ENCODE measurements at regions not wholly inside any gene's neighbourhood (a gene's known extent, or its start where the extent isn't known, plus 50 kb on each side); places are given as distances from the start of the nearest gene placed in this dataset.

- Histone ChIP-seq H3F3A (ENCODE audit: insufficient read depth, low read length, poor library complexity, severe bottlenecking) (no peaks in the 10 kb centered on the region), H3K27ac (ENCODE audit: low read length) (no peak overlapping the region), H3K4me2 (ENCODE audit: low read length) (no peak overlapping the region), H2AFZ (ENCODE audit: low read depth, low read length) (no peak overlapping the region), H3K9me2 (ENCODE audit: insufficient read depth, low read length) (no peaks in the 10 kb centered on the region), H3K9me3 (ENCODE audit: low read length) (no peaks in the 10 kb centered on the region), H3K9ac (ENCODE audit: low read length) (no peak overlapping the region), H3K36me3 (ENCODE audit: insufficient read depth, low read length) (no peaks in the 10 kb centered on the region), H3K4me3 (ENCODE audit: low read length) (no peak overlapping the region), H4K20me1 (ENCODE audit: insufficient read depth) (no peaks in the 10 kb centered on the region), H3K79me2 (replicated peaks; ENCODE audit: insufficient read depth, low read length) (no peaks in the 10 kb centered on the region), H3K27me3 (ENCODE audit: insufficient read depth, low read depth, low read length) (no peaks in the 10 kb centered on the region)
- TF ChIP-seq SMC3 (conservative IDR thresholded peaks at IDR 0.05; ENCODE audit: poor library complexity) (no peak), TAF1 (IDR thresholded peaks at IDR 0.05; ENCODE audit: low read depth) (no peak)
Observed at GRCh38 chr15:88981244-88982215, 68.4 kb upstream of the MFGE8 start.

GRCh38 chr15:88982304-88982945 is 69.2 kb upstream of the MFGE8 start:
- Histone ChIP-seq H2AFZ (ENCODE audit: low read depth, low read length) (no peak overlapping the region), H3K4me3 (ENCODE audit: low read length) (no peak overlapping the region), H3F3A (ENCODE audit: insufficient read depth, low read length, poor library complexity, severe bottlenecking) (no peaks in the 10 kb centered on the region), H4K20me1 (ENCODE audit: insufficient read depth) (no peaks in the 10 kb centered on the region), H3K36me3 (ENCODE audit: insufficient read depth, low read length) (no peaks in the 10 kb centered on the region), H3K9me3 (ENCODE audit: low read length) (no peaks in the 10 kb centered on the region), H3K79me2 (replicated peaks; ENCODE audit: insufficient read depth, low read length) (no peaks in the 10 kb centered on the region), H3K9ac (ENCODE audit: low read length) (no peak overlapping the region), H3K9me2 (ENCODE audit: insufficient read depth, low read length) (no peaks in the 10 kb centered on the region), H3K27ac (ENCODE audit: low read length) (no peak overlapping the region), H3K4me2 (ENCODE audit: low read length) (no peak overlapping the region), H3K27me3 (ENCODE audit: insufficient read depth, low read depth, low read length) (no peaks in the 10 kb centered on the region)
- TF ChIP-seq MXI1 (conservative IDR thresholded peaks at IDR 0.05; ENCODE audit: poor library complexity, severe bottlenecking) (no peak), POLR2AphosphoS5 (IDR thresholded peaks at IDR 0.05) (no peak), CTCF (IDR thresholded peaks at IDR 0.05; ENCODE audit: poor library complexity, severe bottlenecking) (no peak), SMC3 (conservative IDR thresholded peaks at IDR 0.05; ENCODE audit: poor library complexity) (no peak), TAF1 (IDR thresholded peaks at IDR 0.05; ENCODE audit: low read depth) (no peak), REST (IDR thresholded peaks at IDR 0.05; ENCODE audit: borderline replicate concordance) (no peak), EZH2 (IDR thresholded peaks at IDR 0.05; ENCODE audit: borderline replicate concordance, insufficient read depth, low read length, poor library complexity, severe bottlenecking) (no peak), EP300 (conservative IDR thresholded peaks at IDR 0.05; ENCODE audit: poor library complexity, severe bottlenecking) (no peak), RAD21 (conservative IDR thresholded peaks at IDR 0.05) (no peak)
